GM18858 (cell line): ENCODE measurements at regions not wholly inside any gene's neighbourhood (a gene's known extent, or its start where the extent isn't known, plus 50 kb on each side); places are given as distances from the start of the nearest gene placed in this dataset.
"Not testable (repeated sequence)": the region's sequence is repeated elsewhere in the genome, so short reads cannot be mapped to it uniquely, and the experiment has no call there.

Source experiments
- ATAC-seq: cut with Tn5 transposase; IDR thresholded peaks from one replicate; pipeline ENCODE4 v1.9.1; 2021; ENCODE audit not compliant: unreplicated experiment

DNA sequence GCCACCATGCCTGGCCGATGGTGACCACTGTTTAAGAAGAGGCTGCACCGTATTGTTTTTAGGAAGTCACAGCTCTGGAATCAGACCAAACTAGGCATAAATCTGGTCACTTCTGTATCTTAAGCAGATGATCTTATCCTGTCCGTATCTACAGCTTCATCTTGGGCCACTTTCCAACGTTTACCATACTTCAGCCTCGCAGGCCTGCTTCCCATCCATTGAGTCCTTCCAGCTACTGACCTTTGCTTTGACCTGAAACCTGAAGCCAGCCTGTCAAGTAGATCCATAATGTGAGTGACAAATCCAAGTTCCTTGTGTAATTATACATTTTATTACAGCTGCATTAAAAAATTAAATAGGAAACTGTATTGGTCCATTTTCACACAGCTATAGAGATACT, 1033.0 kb downstream of the CDH11 start:
- ATAC-seq, result no peak

DNA sequence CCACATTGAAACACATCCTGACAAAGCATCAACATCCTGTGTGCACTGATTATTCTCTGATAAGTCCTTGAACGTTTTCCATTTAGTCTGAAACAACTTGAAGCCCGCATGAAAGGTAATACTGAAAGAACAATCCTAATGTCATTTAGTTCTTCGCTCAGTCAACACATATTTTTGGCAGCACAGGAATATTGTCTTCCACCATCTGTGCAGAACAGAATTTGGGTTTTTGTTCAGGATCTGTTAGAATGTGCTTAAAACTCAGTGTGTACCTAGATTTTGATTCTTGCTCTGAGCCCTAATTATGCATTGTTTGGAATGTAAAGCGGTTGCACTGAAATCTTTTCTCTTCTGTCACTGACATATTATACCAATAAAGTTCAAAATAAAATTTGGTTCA, 1036.6 kb downstream of the CDH11 start:
- ATAC-seq, result no peak

DNA sequence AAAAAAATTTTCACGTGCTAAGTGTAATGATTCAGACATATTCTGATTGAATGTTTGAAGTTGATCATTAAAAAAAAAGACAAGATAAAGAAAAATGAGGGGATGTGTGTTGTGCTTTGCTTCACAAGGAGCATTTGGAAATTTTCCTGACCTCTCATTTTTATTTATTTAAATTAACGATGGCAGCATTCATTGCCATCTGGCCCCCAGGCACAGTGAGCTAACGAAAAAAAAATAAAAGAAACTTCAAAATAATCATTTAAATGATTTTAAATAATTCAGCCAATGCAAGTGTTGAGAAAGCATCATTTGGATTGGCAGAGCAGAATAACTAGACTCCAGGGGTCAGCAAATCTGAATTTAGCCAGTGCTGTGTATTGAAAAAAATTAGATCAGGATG, 1037.2 kb downstream of the CDH11 start:
- ATAC-seq, result no peak

DNA sequence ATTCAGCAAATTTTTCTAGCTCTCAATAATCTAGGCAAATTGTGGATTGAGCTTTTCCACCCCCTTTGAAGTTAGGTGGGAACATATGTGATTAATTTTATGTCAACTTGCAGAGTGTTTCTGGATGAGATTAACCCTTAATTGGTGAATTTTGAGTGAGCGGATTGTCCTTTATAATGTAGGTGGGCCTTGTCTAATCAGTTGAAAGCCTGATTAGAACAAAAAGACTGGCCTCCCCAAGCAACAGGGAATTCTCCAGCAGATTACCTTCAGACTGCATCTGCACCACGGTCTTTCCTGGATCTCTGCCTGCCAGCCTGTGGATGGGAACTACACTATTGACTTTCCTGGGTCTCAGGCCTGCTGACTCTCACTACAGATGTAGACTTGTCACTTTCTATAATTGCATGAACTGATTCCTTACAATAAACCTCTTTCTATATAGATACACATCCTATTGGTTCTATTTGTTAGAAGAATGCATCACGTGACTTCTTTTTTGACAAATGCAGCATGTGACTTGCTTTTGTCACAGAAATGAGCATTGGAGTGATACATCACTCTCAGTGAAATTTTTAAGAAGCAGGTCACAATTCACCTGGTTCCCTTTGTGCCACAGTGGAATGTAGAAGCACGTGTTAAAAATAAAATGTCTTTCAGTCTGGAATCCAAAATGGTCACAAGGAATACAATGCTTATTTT, 1038.3 kb downstream of the CDH11 start:
- ATAC-seq, result no peak

DNA sequence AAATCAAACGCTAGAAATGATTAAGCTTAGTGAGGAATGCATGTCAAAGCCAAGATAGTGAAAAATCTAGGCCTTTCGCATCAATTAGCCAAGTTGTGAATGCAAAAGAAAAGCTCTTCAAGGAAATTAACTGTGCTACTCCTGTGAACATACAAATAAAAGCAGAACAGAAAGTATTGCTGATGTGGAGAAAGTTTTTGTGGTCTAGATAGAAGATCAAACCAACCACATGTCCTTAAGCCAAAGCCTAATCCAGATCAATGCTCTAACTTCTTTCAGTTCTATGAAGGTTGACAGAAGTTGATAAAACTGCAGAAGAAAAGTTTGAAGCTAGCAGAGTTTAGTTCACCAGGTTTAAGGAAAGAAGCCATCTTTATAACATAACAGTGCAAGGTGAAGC, 1044.6 kb downstream of the CDH11 start:
- ATAC-seq, result no peak

DNA sequence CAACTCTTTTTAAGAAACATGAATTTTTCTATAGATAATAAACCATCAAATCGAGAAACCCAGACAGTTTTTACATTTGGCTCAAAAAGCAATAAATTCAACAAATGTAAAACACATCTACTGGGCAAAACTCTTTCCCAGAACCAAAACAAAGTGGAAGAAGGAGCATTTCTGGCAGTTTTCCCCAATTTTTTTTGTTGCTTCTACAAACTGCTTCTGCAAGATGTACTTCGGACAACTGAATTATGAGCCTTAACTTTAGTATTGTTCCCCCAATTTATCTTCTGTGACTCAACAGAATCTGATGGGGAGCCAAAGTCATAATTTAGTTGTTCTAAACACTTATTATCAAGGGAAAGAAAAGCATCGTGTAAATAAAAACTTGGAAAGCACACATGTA, 1047.2 kb downstream of the CDH11 start:
- ATAC-seq, result no peak

DNA sequence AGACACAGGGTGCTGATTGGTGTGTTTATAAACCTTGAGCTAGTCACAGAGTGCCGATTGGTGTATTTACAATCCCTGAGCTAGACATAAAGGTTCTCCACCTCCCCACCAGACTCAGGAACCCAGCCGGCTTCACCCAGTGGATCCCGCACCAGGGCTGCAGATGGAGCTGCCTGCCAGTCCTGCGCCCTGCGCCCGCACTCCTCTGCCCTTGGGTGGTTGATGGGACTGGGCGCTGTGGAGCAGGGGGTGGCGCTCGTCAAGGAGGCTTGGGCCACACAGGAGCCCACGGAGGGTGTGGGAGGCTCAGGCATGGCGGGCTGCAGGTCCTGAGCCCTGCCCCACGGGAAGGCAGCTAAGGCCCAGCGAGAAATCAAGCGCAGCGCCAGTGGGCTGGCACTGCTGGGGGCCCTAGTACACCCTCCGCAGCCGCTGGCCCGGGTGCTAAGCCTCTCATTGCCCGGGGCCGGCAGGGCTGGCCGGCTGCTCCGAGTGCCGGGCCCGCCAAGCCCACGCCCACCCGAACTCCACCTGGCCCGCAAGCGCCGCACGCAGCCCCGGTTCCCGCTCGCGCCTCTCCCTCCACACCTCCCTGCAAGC, 1049.6 kb downstream of the CDH11 start:
- not testable (repeated sequence) for ATAC-seq

DNA sequence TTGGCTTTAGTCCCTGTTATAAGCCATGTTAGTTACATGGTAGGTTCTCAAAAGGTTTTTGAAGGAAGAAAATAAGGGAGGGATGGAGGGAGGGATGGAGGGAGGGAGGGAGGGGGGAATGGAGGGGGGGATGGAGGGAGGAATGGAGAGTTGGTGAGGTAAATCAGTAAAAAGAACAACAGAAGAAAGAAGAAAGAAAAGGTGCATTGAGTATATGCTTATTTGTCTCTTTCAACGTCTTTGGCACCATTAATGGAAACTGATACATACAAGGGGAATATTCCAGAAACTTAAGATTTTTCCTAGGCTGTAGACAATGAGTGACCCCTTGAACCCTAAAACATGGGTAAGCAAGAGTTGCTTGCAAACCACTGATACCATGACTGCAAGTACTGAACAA, 1056.3 kb downstream of the CDH11 start:
- no peak for ATAC-seq

DNA sequence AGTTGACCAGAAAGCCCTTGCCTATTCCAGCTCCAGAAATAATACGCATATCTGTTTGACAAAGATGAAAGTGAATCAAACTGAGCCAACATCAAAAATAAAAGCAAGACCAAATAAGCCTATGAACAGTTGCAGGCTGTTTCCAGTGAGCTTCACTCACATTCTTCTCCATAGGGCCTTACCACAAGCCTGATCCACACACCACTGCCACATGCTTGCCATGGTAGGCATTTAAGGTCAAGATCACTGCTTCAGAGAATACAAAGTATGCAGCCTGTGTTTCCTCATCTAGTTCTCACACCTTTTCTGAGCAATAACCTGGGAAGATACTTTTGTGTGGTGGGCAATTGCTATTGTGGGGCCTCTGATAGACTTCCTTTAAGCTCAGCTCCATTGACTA, 1060.2 kb downstream of the CDH11 start:
- no peak for ATAC-seq

DNA sequence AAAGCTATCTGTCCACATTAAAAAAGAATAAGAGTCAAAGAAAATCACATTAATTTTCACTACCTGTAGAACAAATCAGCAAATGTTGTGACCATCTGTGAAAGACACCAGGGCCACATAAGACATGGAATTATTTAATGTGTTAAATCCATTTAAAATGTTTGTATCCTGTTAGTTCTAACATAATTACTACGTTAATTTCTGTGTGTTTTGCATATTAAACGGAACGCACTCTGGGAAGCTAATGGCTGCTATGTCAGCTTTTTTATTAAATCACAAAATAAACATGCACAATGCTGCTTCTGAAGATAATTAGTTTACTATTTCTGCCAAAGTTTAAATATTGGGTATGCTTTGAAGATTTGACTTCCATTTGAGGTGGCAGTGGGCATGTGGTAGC, 1061.2 kb downstream of the CDH11 start:
- no peak for ATAC-seq

DNA sequence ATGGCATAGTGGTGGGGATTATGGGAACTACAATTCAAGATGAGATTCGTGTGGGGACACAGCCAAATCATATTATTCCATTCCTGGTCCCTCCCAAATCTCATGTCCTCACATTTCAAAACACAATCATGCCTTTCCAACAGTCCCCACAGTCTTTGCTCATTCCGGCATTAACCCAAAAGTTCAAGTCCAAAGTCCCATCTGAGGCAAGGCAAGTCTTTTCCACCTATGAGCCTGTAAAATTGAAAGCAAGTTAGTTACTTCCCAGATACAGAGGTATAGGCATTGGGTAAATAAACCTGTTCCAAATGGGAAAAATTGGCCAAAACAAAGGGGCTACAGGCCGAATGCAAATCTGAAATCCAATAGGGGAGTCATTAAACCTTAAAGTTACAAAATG, 1063.2 kb downstream of the CDH11 start:
- ATAC-seq, result no peak

DNA sequence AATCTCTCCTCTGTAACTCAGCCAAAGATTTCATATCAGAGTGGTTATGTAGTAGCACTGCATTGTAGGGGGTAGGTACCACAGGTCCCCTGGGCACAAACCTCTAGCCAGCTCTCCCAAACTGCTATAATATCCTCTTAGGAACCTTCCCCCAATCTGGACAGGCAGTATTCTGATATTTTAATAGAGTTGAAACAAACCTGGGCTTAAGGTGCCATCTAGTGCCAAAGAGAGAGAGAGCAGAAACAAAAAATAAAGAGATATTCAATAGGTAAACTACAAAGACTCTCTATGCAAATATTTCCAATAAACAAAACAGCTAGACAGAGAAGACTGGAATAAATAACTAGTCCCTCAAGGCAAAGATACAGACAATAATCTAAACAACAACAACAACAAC, 1070.0 kb downstream of the CDH11 start:
- no peak for ATAC-seq

DNA sequence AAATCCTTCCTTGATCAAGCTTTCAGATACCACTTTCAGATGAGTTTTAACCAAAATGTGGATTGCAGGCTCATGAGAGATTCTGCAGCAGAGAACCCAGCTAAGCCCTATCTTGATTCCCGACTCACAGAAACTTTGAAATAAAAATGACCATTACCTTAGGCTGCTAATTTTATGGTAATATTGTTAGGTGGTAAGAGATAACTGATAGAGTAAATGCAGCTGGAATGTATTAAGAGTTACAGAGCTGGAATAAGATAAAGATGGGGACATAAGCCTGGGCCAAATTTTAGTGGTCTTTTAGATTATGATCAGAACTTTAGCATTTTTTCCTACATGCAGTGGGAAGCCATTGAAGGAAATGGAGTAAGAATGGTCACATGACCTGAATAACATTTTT, 1074.0 kb downstream of the CDH11 start:
- ATAC-seq, result no peak

DNA sequence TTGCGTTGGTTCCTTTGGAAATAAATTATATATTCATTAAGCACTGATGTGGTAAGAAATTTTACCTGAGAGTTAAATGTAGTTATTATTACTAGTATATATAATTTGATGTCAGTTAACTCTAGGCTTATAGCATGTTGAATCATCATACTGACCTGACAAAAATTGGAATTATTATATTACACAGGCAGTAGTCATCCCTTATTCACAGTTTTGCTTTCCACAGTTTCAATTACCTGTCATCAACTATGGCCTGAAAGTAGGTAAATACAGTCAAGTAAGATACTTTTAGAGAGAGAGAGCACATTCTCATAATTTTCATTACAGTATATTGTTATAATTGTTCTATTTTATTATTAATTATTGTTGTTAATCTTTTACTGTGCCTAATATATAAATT, 1074.7 kb downstream of the CDH11 start:
- no peak for ATAC-seq

DNA sequence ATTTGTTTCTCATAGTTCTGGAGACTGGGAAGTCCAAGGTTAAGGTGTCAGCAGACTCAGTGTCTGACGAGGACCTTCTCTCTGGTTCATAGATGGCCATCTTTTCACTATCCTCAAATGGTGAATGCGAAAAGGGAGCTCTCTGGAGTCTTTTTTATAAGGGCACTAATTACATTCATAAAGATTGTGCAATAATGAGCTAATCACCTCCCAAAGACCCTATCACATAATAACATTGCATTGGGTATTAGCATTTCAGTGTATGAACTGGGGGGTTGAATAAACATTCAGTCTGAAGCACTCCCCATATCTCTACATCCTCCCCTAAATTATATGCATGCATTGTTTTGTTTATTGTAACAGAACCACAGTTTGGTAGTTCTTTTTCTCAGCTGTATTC, 1086.5 kb downstream of the CDH11 start:
- no peak for ATAC-seq

DNA sequence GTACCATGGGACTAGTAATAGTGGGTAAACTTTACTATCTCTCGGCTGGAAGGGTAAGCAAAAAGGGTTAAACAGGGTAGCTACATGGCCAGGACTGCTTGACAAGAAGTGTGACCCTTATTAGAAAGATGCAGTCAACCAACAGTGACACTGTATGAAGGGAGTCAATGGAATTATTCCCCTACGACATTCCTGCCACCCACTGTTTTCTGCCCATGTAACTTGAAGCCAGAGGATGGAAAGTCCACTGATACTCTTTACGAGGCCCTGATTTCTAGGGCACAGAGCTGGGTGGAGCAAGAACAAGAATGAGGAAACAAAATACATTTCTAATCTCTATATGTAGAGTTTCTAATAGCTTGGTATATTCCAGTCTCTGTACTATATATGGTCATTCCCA, 1102.5 kb downstream of the CDH11 start:
- no peak for ATAC-seq

DNA sequence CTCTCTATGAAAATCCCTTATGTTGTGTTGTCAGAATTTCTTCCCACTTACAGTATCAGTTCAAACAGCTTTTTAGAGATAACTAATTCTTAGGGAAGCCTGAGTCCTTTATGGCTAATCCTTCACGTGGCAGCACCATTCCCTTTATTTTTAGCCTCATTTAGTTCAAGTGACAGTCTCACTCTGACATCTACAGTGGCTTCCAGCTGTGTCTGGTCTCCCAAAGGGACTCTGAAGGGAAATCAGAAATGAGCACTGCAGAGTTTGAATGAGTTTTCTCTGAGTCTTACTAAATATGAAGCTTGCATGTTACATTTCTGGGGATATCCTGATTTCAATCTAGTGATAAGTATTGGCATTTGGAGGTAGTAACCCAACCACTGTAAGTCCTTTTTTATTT, 1104.1 kb downstream of the CDH11 start:
- no peak for ATAC-seq

DNA sequence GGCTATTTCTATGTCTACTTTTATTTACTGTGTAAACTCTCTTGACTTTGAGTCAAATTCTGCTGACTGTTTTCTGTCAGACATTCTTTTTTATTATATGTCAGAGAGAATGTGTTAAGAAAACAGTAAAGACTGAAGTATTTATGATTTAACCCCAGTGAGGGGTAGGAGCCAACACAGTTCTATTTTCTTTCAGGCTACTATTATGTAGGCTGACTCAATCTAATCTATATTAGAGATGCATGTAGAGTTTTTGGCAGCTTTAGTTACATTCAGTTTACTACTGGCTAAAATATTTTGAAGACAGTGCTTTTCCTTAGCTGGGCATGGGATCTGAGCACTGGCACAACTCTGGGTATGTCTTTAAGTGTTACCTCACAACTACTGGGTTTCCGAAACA, 1108.0 kb downstream of the CDH11 start:
- ATAC-seq, result no peak

DNA sequence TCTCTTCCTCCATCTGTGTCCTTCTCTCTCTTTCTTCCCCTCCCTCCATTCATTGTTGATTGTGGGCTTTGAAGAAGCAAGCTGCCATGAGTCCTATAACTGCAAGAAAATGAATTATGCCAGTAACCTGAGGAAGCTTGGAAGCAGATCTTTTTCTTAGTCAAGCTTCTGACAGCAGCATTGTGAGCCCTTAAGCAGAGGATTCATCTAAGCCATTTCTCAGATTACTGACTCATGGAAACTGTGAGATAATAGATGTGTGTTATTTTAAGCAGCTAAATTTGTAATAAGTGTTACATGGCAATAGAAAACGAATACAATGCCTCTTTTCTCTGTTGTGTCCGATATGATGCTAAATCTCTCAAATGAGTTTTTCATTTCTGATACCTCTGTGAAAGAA, 1109.7 kb downstream of the CDH11 start:
- ATAC-seq, result no peak

DNA sequence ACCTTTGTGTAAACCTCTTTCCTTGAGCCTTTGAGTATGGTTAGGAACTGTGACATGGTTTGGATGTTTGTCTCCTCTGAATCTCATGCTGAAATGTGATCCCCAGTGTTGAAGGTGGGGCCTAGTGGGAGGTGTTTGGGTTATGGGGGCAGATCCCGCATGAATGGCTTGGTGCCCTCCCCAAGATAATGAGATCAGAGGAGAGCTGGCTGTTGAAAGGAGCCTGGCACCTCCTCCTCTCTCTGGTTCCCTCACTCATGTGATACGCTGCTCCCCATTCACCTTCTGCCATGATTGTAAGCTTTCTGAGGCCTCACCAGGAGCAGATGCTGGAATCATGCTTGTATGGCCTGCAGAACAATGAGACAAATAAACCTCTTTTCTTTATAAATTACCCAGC, 1110.2 kb downstream of the CDH11 start:
- no peak for ATAC-seq

DNA sequence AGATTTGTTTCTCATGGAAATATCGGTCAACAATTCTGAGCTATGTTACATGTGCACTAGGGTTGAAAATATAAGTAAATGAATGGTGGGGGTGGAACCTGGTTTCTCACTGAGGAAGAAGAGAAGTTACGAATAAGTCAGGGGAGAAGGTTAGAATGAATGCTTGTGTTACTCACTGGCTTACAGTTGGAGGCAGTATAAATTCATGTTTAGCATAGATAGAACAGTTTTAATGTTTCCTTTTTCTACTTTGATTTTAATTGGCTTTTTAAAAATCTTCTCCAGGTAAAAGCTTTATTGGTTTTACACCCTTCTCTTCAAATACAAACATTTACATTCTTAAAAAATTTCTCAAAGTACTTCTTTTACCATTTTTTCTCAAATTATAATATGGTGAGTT, 1113.7 kb downstream of the CDH11 start:
- no peak for ATAC-seq

DNA sequence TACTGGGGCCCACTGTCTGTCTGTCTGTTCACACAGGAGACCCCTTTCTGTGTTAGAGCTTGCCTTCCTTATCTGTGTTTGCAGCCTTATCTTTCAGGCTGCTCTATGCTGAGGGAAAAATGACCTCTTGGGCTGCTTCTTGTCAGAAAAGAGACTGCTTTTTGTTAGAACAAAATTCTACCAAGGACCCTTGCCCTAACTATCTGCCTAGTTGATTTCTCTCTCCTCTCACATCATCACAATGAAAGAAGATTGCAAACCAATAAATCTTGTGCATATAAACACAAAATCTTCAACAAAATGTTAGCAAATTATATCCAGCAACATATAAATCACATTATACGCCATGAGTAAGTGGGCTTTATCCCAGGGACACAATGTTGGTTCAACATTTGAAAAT, 1117.7 kb downstream of the CDH11 start:
- ATAC-seq, result no peak

DNA sequence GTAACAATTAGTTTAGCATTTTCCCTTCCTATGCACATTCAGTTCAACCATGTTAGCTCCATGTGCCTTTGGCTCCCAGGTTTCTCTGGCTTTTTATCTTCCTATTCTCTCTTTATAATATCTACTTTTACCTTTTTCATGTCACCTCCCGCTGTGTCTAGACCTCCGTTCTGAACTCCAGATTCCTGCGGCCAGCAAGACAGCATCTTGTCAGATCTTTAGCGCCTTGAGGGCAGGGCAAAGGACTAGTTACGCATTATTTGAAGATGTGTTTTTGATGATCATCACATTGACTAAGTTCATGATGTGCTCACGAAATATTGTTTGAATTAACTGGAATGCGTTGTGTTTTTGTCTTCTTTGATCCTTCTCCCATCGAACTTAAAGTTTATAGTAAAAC, 1126.8 kb downstream of the CDH11 start:
- ATAC-seq, result no peak
